ENCODE measurements at regions not wholly inside any gene's neighbourhood (a gene's known extent, or its start where the extent isn't known, plus 50 kb on each side); places are given as distances from the start of the nearest gene placed in this dataset.

DNA sequence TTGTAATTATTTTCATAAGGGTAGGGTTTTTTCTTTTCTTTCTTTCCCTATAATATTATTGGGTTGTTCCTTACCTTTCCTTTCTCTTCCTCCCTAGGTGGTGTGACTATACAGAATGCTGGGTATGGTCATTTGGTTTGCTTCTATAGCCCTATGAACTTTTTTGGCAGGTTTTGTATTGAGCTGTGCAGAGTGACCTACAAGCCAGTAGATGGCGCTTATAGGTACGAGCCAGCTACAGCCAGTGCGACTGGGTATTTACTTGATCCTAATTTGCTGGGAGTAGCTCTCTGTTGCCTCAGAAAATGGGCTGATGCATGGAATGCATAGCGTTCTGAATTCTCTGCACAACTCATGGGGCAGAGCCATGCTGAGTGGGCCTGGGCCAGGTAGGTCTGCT, 423.3 kb downstream of the MAGEE1 start:
- Histone ChIP-seq H3K36me3 (no peaks in the 10 kb centered on the region), H3K27ac (no peak overlapping the region), H3K27me3 (no peaks in the 10 kb centered on the region), H3K4me3 (no peak overlapping the region), H3K4me1 (no peaks in the 10 kb centered on the region), H3K9me3 (no peaks in the 10 kb centered on the region)
- TF ChIP-seq, protein P1, sequence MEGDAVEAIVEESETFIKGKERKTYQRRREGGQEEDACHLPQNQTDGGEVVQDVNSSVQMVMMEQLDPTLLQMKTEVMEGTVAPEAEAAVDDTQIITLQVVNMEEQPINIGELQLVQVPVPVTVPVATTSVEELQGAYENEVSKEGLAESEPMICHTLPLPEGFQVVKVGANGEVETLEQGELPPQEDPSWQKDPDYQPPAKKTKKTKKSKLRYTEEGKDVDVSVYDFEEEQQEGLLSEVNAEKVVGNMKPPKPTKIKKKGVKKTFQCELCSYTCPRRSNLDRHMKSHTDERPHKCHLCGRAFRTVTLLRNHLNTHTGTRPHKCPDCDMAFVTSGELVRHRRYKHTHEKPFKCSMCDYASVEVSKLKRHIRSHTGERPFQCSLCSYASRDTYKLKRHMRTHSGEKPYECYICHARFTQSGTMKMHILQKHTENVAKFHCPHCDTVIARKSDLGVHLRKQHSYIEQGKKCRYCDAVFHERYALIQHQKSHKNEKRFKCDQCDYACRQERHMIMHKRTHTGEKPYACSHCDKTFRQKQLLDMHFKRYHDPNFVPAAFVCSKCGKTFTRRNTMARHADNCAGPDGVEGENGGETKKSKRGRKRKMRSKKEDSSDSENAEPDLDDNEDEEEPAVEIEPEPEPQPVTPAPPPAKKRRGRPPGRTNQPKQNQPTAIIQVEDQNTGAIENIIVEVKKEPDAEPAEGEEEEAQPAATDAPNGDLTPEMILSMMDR (IDR thresholded peaks at IDR 0.05) = no peak
- TF ChIP-seq POLR2AphosphoS5 (IDR thresholded peaks at IDR 0.05; ENCODE audit: insufficient read depth in 1 of 2, low read depth in 1 of 2) (no peak), POLR2A (IDR thresholded peaks at IDR 0.05) (no peak)
- intact Hi-C loops (cut with DNase I) = no loop called here
- DNase-seq (ENCODE audit: extremely low spot score in 2 of 2) = no peak

DNA sequence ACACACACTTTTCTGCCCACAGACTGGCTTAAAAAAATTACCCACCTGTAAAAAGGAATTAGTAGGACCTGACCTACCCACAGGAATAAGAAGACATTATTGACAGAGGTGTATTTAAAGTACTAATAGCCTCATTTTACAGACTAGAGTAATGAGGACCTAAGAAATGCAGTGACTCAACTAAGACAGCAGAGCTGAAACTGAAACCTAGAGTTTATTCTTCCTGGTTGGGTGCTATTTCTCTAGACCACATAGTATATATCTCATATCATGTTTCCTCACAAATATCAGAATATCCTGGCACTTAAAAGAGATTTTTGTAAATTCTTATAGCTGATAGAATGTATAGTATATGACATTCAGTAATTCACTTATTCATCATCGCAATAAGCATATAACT, 435.0 kb downstream of the MAGEE1 start:
- TF ChIP-seq POLR2AphosphoS5 (IDR thresholded peaks at IDR 0.05; ENCODE audit: insufficient read depth in 1 of 2, low read depth in 1 of 2) (no peak), POLR2A (IDR thresholded peaks at IDR 0.05) (no peak)
- TF ChIP-seq, protein P1 (IDR thresholded peaks at IDR 0.05) = no peak
- intact Hi-C loops (cut with DNase I) = no loop called here
- no peaks in the 10 kb centered on the region for H3K4me1 ChIP-seq
- H3K4me3 ChIP-seq = no peak overlapping the region
- no peaks in the 10 kb centered on the region for H3K27me3 ChIP-seq
- no peaks in the 10 kb centered on the region for H3K36me3 ChIP-seq
- no peak overlapping the region for H3K27ac ChIP-seq
- no peak for DNase-seq (ENCODE audit: extremely low spot score in 2 of 2)
- H3K9me3 ChIP-seq = no peaks in the 10 kb centered on the region

DNA sequence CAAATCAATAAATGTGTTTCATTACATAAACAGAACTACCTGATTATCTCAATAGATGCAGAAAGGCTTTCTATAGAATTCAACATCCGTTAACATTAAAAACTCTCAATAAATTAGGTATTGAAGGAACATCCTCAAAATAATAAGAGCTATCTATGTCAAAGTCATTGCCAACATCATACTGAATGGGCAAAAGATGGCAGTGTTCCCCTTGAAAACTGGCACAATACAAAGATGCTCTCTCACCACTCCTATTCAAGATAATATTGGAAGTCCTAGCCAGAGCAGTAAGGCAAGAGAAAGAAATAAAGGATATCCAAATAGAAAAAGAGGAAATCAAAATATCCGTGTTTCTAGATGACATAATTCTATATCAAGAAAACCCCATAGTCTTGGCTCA, 466.4 kb downstream of the MAGEE1 start:
- no peak for DNase-seq (ENCODE audit: extremely low spot score in 2 of 2)

DNA sequence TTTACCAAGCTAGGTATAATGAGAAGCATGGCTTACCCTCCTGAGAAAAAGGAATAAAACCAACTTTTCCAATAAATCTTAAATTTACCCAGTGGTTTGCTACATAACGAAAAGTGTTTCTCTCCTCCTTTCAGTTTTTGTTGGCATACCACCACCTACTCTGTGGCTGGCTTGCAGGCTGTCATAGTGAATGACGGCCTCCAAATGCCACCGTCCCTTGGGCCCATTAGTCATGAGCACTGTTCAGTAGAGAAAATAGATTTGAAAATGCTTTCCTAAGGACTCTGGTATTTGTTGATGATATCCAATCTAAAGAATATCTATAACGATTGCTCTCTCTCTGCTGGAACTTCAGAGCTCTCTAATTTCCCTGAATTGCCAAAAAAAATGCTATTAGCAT, 488.3 kb downstream of the MAGEE1 start:
- Histone ChIP-seq H3K4me3 (no peak overlapping the region), H3K9me3 (no peaks in the 10 kb centered on the region), H3K36me3 (no peaks in the 10 kb centered on the region), H3K27me3 (no peaks in the 10 kb centered on the region), H3K27ac (no peak overlapping the region), H3K4me1 (no peaks in the 10 kb centered on the region)
- TF ChIP-seq POLR2AphosphoS5 (IDR thresholded peaks at IDR 0.05; ENCODE audit: insufficient read depth in 1 of 2, low read depth in 1 of 2) (no peak), POLR2A (IDR thresholded peaks at IDR 0.05) (no peak)
- TF ChIP-seq, protein P1 (IDR thresholded peaks at IDR 0.05) = no peak
- no peak for DNase-seq (ENCODE audit: extremely low spot score in 2 of 2)
- intact Hi-C loops (cut with DNase I) = no loop called here

More for the DNA sequence above, 466.4 kb downstream of the MAGEE1 start:
- H3K4me3 ChIP-seq = no peak overlapping the region
- H3K4me1 ChIP-seq = no peaks in the 10 kb centered on the region
- H3K27ac ChIP-seq = no peak overlapping the region
- no peaks in the 10 kb centered on the region for H3K36me3 ChIP-seq
- no peaks in the 10 kb centered on the region for H3K27me3 ChIP-seq
- intact Hi-C loops (cut with DNase I) = no loop called here
- TF ChIP-seq, protein P1 (IDR thresholded peaks at IDR 0.05) = no peak
- no peak for TF ChIP-seq POLR2AphosphoS5 (IDR thresholded peaks at IDR 0.05; ENCODE audit: insufficient read depth in 1 of 2, low read depth in 1 of 2)
- no peak for TF ChIP-seq POLR2A (IDR thresholded peaks at IDR 0.05)
- no peaks in the 10 kb centered on the region for H3K9me3 ChIP-seq

DNA sequence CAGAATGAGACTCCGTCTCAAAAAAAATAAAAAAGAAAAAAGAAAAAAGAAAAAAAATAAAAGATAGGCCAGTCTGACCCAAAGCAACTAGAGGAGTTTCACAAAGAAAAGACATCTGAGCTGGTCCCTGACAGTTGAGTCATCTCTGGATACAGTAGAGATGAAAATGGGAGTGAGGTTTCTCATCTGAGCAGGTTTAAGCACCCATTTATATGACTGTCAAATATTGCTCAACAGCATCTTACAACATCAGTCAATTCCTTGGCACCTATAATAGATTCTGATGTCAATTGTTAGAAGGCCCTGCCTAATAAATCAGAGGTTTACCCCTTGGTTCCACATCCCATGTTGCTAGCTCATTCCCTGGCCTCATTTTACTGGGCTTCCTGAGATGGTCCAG, 490.5 kb downstream of the MAGEE1 start:
- H3K9me3 ChIP-seq = no peaks in the 10 kb centered on the region
- no peaks in the 10 kb centered on the region for H3K36me3 ChIP-seq
- H3K4me3 ChIP-seq = no peak overlapping the region
- no peak for DNase-seq (ENCODE audit: extremely low spot score in 2 of 2)
- H3K27me3 ChIP-seq = no peaks in the 10 kb centered on the region
- H3K27ac ChIP-seq = no peak overlapping the region
- intact Hi-C loops (cut with DNase I) = no loop called here
- TF ChIP-seq, protein P1 (IDR thresholded peaks at IDR 0.05) = no peak
- TF ChIP-seq POLR2AphosphoS5 (IDR thresholded peaks at IDR 0.05; ENCODE audit: insufficient read depth in 1 of 2, low read depth in 1 of 2) (no peak), POLR2A (IDR thresholded peaks at IDR 0.05) (no peak)
- H3K4me1 ChIP-seq = no peaks in the 10 kb centered on the region

All from vagina (tissue), 2 donors.